Mammary epithelial cell (primary cell): ENCODE measurements at regions not wholly inside any gene's neighbourhood (a gene's known extent, or its start where the extent isn't known, plus 50 kb on each side); places are given as distances from the start of the nearest gene placed in this dataset.

Experiments
- CTCF ChIP-seq, 2 donors: IDR thresholded peaks in 1 of 2; conservative IDR thresholded peaks in 1 of 2; 2 replicates each; pipeline ENCODE4 v1.5.1; 2011 to 2012; ENCODE audit warnings: inconsistent platforms in 2 of 2, low read length in 2 of 2, mild to moderate bottlenecking in 2 of 2, control low read depth in 1 of 2, low read depth in 1 of 2; ENCODE audit not compliant: insufficient read depth in 1 of 2; ENCODE audit errors: extremely low read depth in 1 of 2
- EZH2 ChIP-seq: IDR thresholded peaks from 2 replicates; pipeline ENCODE4 v1.6.1; 2012; ENCODE audit warnings: low read length, inconsistent platforms, borderline replicate concordance

GRCh38 chr2:195414537-195415100, 242.4 kb upstream of the SLC39A10 start:
- TF ChIP-seq CTCF (conservative IDR thresholded peaks at IDR 0.05 in 1 of 2, IDR thresholded peaks at IDR 0.05 in 1 of 2; ENCODE audit: extremely low read depth in 1 of 2, insufficient read depth in 1 of 2, low read depth in 1 of 2, low read length in 2 of 2), result no peak
- TF ChIP-seq EZH2, result no peak
